ENCODE measurements at regions not wholly inside any gene's neighbourhood (a gene's known extent, or its start where the extent isn't known, plus 50 kb on each side); places are given as distances from the start of the nearest gene placed in this dataset.

- Histone ChIP-seq H3K9me3 (replicated peaks) (no peaks in the 10 kb centered on the region), H3K36me3 (no peaks in the 10 kb centered on the region), H3K4me3 (no peak overlapping the region), H3K27ac (no peak overlapping the region), H3K27me3 (replicated peaks) (no peaks in the 10 kb centered on the region), H3K4me1 (replicated peaks) (no peaks in the 10 kb centered on the region)
- DNase-seq (ENCODE audit: low read depth in 1 of 2, low spot score in 2 of 2), result no peak
Observed at GRCh38 chr4:106869551-106869950, 166.6 kb downstream of the DKK2 start.

GRCh38 chr4:106868381-106869035 lies 167.6 kb downstream of the DKK2 start:
- H3K27me3 ChIP-seq (replicated peaks), result no peaks in the 10 kb centered on the region
- H3K27ac ChIP-seq, result no peak overlapping the region
- no peak overlapping the region for H3K4me3 ChIP-seq
- H3K9me3 ChIP-seq (replicated peaks), result no peaks in the 10 kb centered on the region
- DNase-seq (ENCODE audit: low read depth in 1 of 2, low spot score in 2 of 2), result no peak
- H3K36me3 ChIP-seq, result no peaks in the 10 kb centered on the region
- H3K4me1 ChIP-seq (replicated peaks), result no peaks in the 10 kb centered on the region

DNA sequence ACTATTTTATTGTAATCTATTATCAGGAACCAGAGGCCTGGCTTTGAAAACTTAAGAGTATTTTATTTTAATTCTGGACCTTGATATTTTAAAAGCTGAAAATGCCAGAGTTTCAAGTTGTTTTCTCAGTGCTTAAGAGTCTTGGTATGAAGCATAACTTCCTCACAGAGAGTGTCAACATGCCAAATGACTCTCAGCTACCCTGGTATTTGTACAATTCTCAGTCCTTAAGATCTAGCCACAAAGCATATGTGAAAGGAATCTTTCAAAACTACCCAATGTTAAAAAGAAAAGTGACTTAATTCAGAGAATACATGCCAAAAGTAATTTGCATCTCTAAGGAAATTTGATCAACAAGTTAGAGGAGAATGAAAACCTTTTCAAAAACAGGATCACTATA lies 171.9 kb downstream of the DKK2 start:
- H3K27me3 ChIP-seq (replicated peaks), result no peaks in the 10 kb centered on the region; the same call in 1 of the 2 replicates
- no peaks in the 10 kb centered on the region for H3K4me1 ChIP-seq (replicated peaks)
- no peak for DNase-seq (ENCODE audit: low read depth in 1 of 2, low spot score in 2 of 2)
- no peaks in the 10 kb centered on the region for H3K36me3 ChIP-seq
- no peaks in the 10 kb centered on the region for H3K9me3 ChIP-seq (replicated peaks)
- H3K4me3 ChIP-seq, result no peak overlapping the region
- no peak overlapping the region for H3K27ac ChIP-seq

GRCh38 chr4:106854569-106855351 lies 181.4 kb downstream of the DKK2 start:
- no peaks in the 10 kb centered on the region for H3K36me3 ChIP-seq
- no peak overlapping the region for H3K4me3 ChIP-seq
- no peak overlapping the region for H3K27ac ChIP-seq
- H3K4me1 ChIP-seq (replicated peaks), result no peaks in the 10 kb centered on the region
- H3K27me3 ChIP-seq (replicated peaks), result no peaks in the 10 kb centered on the region
- DNase-seq (ENCODE audit: low read depth in 1 of 2, low spot score in 2 of 2), result no peak
- no peaks in the 10 kb centered on the region for H3K9me3 ChIP-seq (replicated peaks)

- no peak overlapping the region for H3K4me3 ChIP-seq
- H3K36me3 ChIP-seq, result no peaks in the 10 kb centered on the region
- H3K9me3 ChIP-seq (replicated peaks), result no peaks in the 10 kb centered on the region
- H3K4me1 ChIP-seq (replicated peaks), result no peaks in the 10 kb centered on the region
- DNase-seq (ENCODE audit: low read depth in 1 of 2, low spot score in 2 of 2), result no peak
- no peaks in the 10 kb centered on the region for H3K27me3 ChIP-seq (replicated peaks)
- no peak overlapping the region for H3K27ac ChIP-seq
Observed at GRCh38 chr4:106852426-106852825, 183.7 kb downstream of the DKK2 start.

DNA sequence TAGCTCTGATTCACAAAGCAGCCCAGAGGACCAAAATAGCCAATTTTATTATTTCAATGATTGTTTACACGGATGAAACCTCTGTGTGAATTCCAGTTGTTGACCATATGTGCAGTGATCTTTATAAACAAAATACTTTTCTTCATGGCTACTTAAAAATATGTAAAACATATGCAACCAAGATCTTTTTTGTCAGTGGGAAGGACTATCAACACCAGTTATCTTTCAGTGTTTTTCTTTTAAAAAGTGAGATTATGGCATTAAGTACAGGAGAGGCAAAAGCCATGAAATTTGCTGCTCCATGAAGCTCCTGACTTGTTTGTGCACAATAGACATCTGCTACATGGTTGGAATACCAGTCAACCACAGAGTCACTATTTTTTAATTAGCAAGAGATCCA lies 184.4 kb downstream of the DKK2 start:
- no peak for DNase-seq (ENCODE audit: low read depth in 1 of 2, low spot score in 2 of 2)
- Histone ChIP-seq H3K27me3 (replicated peaks) (no peaks in the 10 kb centered on the region), H3K4me1 (replicated peaks) (no peaks in the 10 kb centered on the region), H3K36me3 (no peaks in the 10 kb centered on the region), H3K9me3 (replicated peaks) (no peaks in the 10 kb centered on the region), H3K27ac (no peak overlapping the region), H3K4me3 (no peak overlapping the region)

DNA sequence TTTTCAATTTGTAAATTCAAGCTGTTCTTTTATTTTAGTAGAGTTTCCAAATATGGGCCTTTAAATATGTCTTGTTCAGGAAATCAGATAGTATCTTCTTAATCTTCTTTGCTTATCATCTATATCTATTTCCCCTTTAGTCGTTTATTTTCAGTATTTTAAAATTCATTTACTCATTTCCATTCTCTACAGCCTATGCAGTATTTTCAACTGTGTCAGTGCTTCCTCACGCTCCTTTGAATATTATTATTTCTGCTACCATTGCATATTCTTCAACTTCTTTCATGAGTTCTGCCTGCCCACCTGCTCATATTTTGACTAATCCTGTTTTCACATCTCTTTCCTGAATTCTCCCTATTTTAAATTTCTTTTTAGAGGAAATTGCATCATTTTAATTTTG lies 185.4 kb downstream of the DKK2 start:
- no peak for DNase-seq (ENCODE audit: low read depth in 1 of 2, low spot score in 2 of 2)
- Histone ChIP-seq H3K4me1 (replicated peaks) (no peaks in the 10 kb centered on the region), H3K9me3 (replicated peaks) (no peaks in the 10 kb centered on the region), H3K4me3 (no peak overlapping the region), H3K27me3 (replicated peaks) (no peaks in the 10 kb centered on the region), H3K27ac (no peak overlapping the region), H3K36me3 (no peaks in the 10 kb centered on the region)

DNA sequence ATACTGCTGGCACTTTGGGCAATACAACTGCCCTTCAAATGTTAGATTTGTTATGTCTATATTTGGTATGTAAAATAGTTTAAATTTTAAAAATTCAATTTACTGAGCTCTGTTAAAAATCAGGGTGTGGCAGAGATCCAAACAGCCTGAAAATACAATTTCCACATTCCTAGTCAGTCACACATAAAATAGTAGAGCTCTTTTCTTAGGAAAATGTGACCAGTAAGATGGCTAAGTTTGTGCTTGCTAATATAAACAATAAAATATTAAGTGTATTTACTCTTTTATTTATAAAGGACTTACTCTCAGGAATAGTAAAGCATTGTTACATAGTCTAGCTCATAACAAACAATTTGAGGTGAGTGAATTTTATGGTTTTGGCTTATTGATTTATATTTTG lies 200.2 kb downstream of the DKK2 start:
- no peaks in the 10 kb centered on the region for H3K4me1 ChIP-seq (replicated peaks)
- H3K4me3 ChIP-seq, result no peak overlapping the region
- H3K27me3 ChIP-seq (replicated peaks), result no peaks in the 10 kb centered on the region
- no peaks in the 10 kb centered on the region for H3K36me3 ChIP-seq
- H3K9me3 ChIP-seq (replicated peaks), result no peaks in the 10 kb centered on the region; the same call in 1 of the 2 replicates
- no peak overlapping the region for H3K27ac ChIP-seq
- DNase-seq (ENCODE audit: low read depth in 1 of 2, low spot score in 2 of 2), result no peak

DNA sequence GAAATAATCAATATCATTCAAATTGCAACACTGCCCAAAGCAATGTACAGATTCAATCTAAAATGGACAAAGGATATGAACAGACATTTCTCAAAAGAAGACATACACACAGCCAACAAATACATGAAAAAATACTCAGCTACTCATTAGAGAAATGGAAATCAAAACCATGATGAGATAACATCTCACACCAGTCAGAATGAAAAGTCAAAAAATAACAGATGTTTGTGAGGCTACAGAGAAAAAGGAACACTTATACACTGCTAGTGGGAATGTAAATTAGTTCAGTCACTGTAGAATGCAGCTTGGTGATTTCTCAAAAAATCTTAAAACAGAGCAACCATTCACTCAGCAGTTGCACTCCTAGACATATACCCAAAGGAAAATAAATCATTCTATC lies 205.2 kb downstream of the DKK2 start:
- DNase-seq (ENCODE audit: low read depth in 1 of 2, low spot score in 2 of 2), result no peak
- Histone ChIP-seq H3K9me3 (replicated peaks) (no peaks in the 10 kb centered on the region), H3K4me3 (no peak overlapping the region), H3K27me3 (replicated peaks) (no peaks in the 10 kb centered on the region), H3K36me3 (no peaks in the 10 kb centered on the region), H3K27ac (no peak overlapping the region), H3K4me1 (replicated peaks) (no peaks in the 10 kb centered on the region)

DNA sequence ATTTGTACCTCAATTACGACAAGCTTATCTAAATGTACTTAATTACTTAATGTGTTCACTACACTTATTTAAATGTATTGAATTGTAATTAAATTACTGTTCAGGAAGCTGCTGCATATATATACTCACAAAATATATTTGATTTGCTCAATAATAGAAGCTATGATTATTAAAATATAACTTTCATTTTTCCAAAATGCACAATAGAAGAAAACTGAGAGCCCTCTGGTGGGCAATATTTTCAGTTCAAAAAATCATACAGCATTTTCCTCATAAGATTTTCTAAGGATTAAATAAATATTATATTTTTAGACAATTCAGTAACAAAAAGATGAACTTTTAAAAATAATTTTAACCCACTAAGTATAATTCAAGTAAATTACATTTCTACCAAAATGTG lies 217.3 kb downstream of the DKK2 start:
- H3K4me3 ChIP-seq, result no peak overlapping the region
- H3K27me3 ChIP-seq (replicated peaks), result no peaks in the 10 kb centered on the region
- H3K36me3 ChIP-seq, result no peaks in the 10 kb centered on the region
- H3K4me1 ChIP-seq (replicated peaks), result no peaks in the 10 kb centered on the region
- DNase-seq (ENCODE audit: low read depth in 1 of 2, low spot score in 2 of 2), result no peak
- H3K27ac ChIP-seq, result no peak overlapping the region
- H3K9me3 ChIP-seq (replicated peaks), result no peaks in the 10 kb centered on the region

DNA sequence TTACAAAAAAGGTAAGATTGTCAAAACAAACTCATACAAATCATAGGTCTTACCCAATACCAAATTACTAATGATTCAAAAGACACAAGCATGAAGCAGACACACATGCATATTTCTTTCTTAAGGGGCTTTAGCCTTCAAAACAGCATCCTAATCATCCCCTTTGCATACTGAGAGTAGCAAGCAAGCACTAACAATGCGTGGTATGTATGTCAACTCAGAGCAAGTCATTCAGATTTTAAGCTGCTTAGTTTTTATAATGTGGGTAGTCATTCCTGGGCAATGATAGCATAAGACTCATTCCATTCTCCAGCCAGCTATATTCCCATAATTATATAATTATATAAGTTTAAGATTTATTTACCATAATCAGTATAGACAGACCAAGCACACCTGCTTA lies 219.6 kb downstream of the DKK2 start:
- H3K27me3 ChIP-seq (replicated peaks), result no peaks in the 10 kb centered on the region
- H3K4me3 ChIP-seq, result no peak overlapping the region
- no peaks in the 10 kb centered on the region for H3K4me1 ChIP-seq (replicated peaks)
- no peaks in the 10 kb centered on the region for H3K9me3 ChIP-seq (replicated peaks)
- no peak for DNase-seq (ENCODE audit: low read depth in 1 of 2, low spot score in 2 of 2)
- H3K27ac ChIP-seq, result no peak overlapping the region
- H3K36me3 ChIP-seq, result no peaks in the 10 kb centered on the region

GRCh38 chr4:106810122-106810521 lies 226.0 kb downstream of the DKK2 start:
- DNase-seq (ENCODE audit: low read depth in 1 of 2, low spot score in 2 of 2), result no peak
- H3K27me3 ChIP-seq (replicated peaks), result no peaks in the 10 kb centered on the region
- no peak overlapping the region for H3K4me3 ChIP-seq
- no peaks in the 10 kb centered on the region for H3K4me1 ChIP-seq (replicated peaks)
- no peaks in the 10 kb centered on the region for H3K9me3 ChIP-seq (replicated peaks)
- no peaks in the 10 kb centered on the region for H3K36me3 ChIP-seq
- H3K27ac ChIP-seq, result no peak overlapping the region

DNA sequence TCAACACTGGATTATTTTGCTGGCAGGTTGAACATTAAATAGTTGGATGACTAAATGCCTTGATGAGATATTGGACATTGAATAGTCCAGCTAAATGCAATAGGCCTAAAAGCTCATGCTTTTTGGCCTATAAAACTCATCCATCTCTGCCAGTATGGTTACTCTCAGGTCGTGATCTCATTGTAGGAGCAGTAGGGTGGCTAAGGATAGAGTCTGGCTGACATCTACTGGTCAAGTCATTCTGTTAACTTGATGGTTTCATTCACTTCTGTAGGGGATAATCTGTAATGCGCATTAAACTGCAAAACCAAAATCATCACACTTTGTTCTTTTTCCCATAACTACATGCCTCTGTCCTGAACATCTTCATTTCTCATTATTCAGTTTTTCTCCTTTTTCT lies 227.0 kb downstream of the DKK2 start:
- Histone ChIP-seq H3K4me1 (replicated peaks) (no peaks in the 10 kb centered on the region), H3K27ac (no peak overlapping the region), H3K4me3 (no peak overlapping the region), H3K36me3 (no peaks in the 10 kb centered on the region), H3K27me3 (replicated peaks) (no peaks in the 10 kb centered on the region), H3K9me3 (replicated peaks) (no peaks in the 10 kb centered on the region)
- peak in 1 of 2 experiments; percentile 40 for DNase-seq (ENCODE audit: low read depth in 1 of 2, low spot score in 2 of 2)

- H3K4me1 ChIP-seq (replicated peaks), result no peaks in the 10 kb centered on the region
- DNase-seq (ENCODE audit: low read depth in 1 of 2, low spot score in 2 of 2), result no peak
- no peaks in the 10 kb centered on the region for H3K9me3 ChIP-seq (replicated peaks)
- no peak overlapping the region for H3K4me3 ChIP-seq
- no peaks in the 10 kb centered on the region for H3K36me3 ChIP-seq
- no peaks in the 10 kb centered on the region for H3K27me3 ChIP-seq (replicated peaks)
- no peak overlapping the region for H3K27ac ChIP-seq
Observed at GRCh38 chr4:106806158-106806797, 229.8 kb downstream of the DKK2 start.
